ENCODE measurements at regions not wholly inside any gene's neighbourhood (a gene's known extent, or its start where the extent isn't known, plus 50 kb on each side); places are given as distances from the start of the nearest gene placed in this dataset.

- TF ChIP-seq FOXP2 (optimal IDR thresholded peaks at IDR 0.05; ENCODE audit: borderline replicate concordance, extremely low read depth, extremely low read length, insufficient read depth) (no peak), REST (IDR thresholded peaks at IDR 0.05; ENCODE audit: insufficient read depth in 1 of 2, low read depth in 2 of 2, low read length in 2 of 2) (no peak), SIN3A (IDR thresholded peaks at IDR 0.05; ENCODE audit: borderline replicate concordance, insufficient read depth, low read length) (no peak), TAF1 (IDR thresholded peaks at IDR 0.05; ENCODE audit: borderline replicate concordance, insufficient read depth, low read length) (no peak), POLR2AphosphoS5 (IDR thresholded peaks at IDR 0.05; ENCODE audit: low read depth, low read length) (no peak)
These were observed 725.4 kb upstream of the EPHA7 start for GRCh38 chr6:94144807-94145206.

GRCh38 chr6:94133106-94133505, 713.7 kb upstream of the EPHA7 start:
- TF ChIP-seq SIN3A (IDR thresholded peaks at IDR 0.05; ENCODE audit: borderline replicate concordance, insufficient read depth, low read length) (no peak), POLR2AphosphoS5 (IDR thresholded peaks at IDR 0.05; ENCODE audit: low read depth, low read length) (no peak), FOXP2 (optimal IDR thresholded peaks at IDR 0.05; ENCODE audit: borderline replicate concordance, extremely low read depth, extremely low read length, insufficient read depth) (no peak), TAF1 (IDR thresholded peaks at IDR 0.05; ENCODE audit: borderline replicate concordance, insufficient read depth, low read length) (no peak), REST (IDR thresholded peaks at IDR 0.05; ENCODE audit: insufficient read depth in 1 of 2, low read depth in 2 of 2, low read length in 2 of 2) (no peak)

GRCh38 chr6:94131271-94131670, 711.9 kb upstream of the EPHA7 start:
- no peak for TF ChIP-seq SIN3A (IDR thresholded peaks at IDR 0.05; ENCODE audit: borderline replicate concordance, insufficient read depth, low read length)

- TF ChIP-seq FOXP2 (optimal IDR thresholded peaks at IDR 0.05; ENCODE audit: borderline replicate concordance, extremely low read depth, extremely low read length, insufficient read depth) (no peak), TAF1 (IDR thresholded peaks at IDR 0.05; ENCODE audit: borderline replicate concordance, insufficient read depth, low read length) (no peak), SIN3A (IDR thresholded peaks at IDR 0.05; ENCODE audit: borderline replicate concordance, insufficient read depth, low read length) (no peak), REST (IDR thresholded peaks at IDR 0.05; ENCODE audit: insufficient read depth in 1 of 2, low read depth in 2 of 2, low read length in 2 of 2) (no peak), POLR2AphosphoS5 (IDR thresholded peaks at IDR 0.05; ENCODE audit: low read depth, low read length) (no peak)
These were observed 711.1 kb upstream of the EPHA7 start for GRCh38 chr6:94130478-94130877.

- TF ChIP-seq REST (IDR thresholded peaks at IDR 0.05; ENCODE audit: insufficient read depth in 1 of 2, low read depth in 2 of 2, low read length in 2 of 2), result no peak
These were observed 710.6 kb upstream of the EPHA7 start for GRCh38 chr6:94129926-94130325.

Data from PFSK-1 (cell line).